ENCODE measurements at regions not wholly inside any gene's neighbourhood (a gene's known extent, or its start where the extent isn't known, plus 50 kb on each side); places are given as distances from the start of the nearest gene placed in this dataset.

DNA sequence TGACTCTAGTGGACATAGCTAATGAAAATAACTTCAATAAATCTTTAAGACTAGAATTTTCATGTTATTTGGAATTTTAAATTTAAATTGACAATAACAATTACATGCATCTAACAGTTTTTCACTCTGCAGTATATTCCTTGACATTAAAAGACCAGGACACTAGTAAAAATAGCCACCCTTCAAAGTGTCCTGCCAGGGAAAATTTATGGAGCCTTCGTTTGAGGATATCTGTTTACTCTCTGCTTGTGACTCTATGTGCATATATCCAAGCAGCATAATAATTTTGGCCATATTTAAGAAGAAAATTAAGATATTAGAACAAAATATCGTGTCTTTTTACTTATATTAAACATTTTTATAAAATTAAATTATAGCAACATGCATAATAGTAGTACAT, 58.8 kb upstream of the NKAIN2 start:
- Histone ChIP-seq H2AFZ (ENCODE audit: low read depth, low read length) (no peak overlapping the region), H3K27ac (ENCODE audit: low read length) (no peak overlapping the region), H3F3A (ENCODE audit: insufficient read depth, low read length, poor library complexity, severe bottlenecking) (no peaks in the 10 kb centered on the region), H3K27me3 (ENCODE audit: insufficient read depth, low read depth, low read length) (no peaks in the 10 kb centered on the region), H3K9ac (ENCODE audit: low read length) (no peak overlapping the region), H3K9me3 (ENCODE audit: low read length) (no peaks in the 10 kb centered on the region), H3K36me3 (ENCODE audit: insufficient read depth, low read length) (no peaks in the 10 kb centered on the region), H4K20me1 (ENCODE audit: insufficient read depth) (no peaks in the 10 kb centered on the region), H3K4me3 (ENCODE audit: low read length) (no peak overlapping the region), H3K79me2 (replicated peaks; ENCODE audit: insufficient read depth, low read length) (no peaks in the 10 kb centered on the region), H3K9me2 (ENCODE audit: insufficient read depth, low read length) (no peaks in the 10 kb centered on the region), H3K4me2 (ENCODE audit: low read length) (no peak overlapping the region)
- TF ChIP-seq TAF1 (IDR thresholded peaks at IDR 0.05; ENCODE audit: low read depth): no peak
- no peak for TF ChIP-seq MXI1 (conservative IDR thresholded peaks at IDR 0.05; ENCODE audit: poor library complexity, severe bottlenecking)
- TF ChIP-seq EZH2 (IDR thresholded peaks at IDR 0.05; ENCODE audit: borderline replicate concordance, insufficient read depth, low read length, poor library complexity, severe bottlenecking): no peak
- no peak for TF ChIP-seq REST (IDR thresholded peaks at IDR 0.05; ENCODE audit: borderline replicate concordance)
- TF ChIP-seq CTCF (IDR thresholded peaks at IDR 0.05; ENCODE audit: poor library complexity, severe bottlenecking): no peak
- TF ChIP-seq RAD21 (conservative IDR thresholded peaks at IDR 0.05): no peak

GRCh38 chr6:123742626-123743025, 61.0 kb upstream of the NKAIN2 start:
- Histone ChIP-seq H3K27ac (ENCODE audit: low read length) (no peak overlapping the region), H4K20me1 (ENCODE audit: insufficient read depth) (no peaks in the 10 kb centered on the region), H3K9me3 (ENCODE audit: low read length) (no peaks in the 10 kb centered on the region), H3K4me2 (ENCODE audit: low read length) (no peak overlapping the region), H3K9me2 (ENCODE audit: insufficient read depth, low read length) (no peaks in the 10 kb centered on the region), H3K9ac (ENCODE audit: low read length) (no peak overlapping the region), H3K4me3 (ENCODE audit: low read length) (no peak overlapping the region), H3K79me2 (replicated peaks; ENCODE audit: insufficient read depth, low read length) (no peaks in the 10 kb centered on the region), H3K36me3 (ENCODE audit: insufficient read depth, low read length) (no peaks in the 10 kb centered on the region), H2AFZ (ENCODE audit: low read depth, low read length) (no peak overlapping the region), H3F3A (ENCODE audit: insufficient read depth, low read length, poor library complexity, severe bottlenecking) (no peaks in the 10 kb centered on the region), H3K27me3 (ENCODE audit: insufficient read depth, low read depth, low read length) (no peaks in the 10 kb centered on the region)
- peak; percentile 17 for TF ChIP-seq POLR2AphosphoS5 (IDR thresholded peaks at IDR 0.05)
- TF ChIP-seq RAD21 (conservative IDR thresholded peaks at IDR 0.05): no peak
- no peak for TF ChIP-seq CTCF (IDR thresholded peaks at IDR 0.05; ENCODE audit: poor library complexity, severe bottlenecking)
- TF ChIP-seq EZH2 (IDR thresholded peaks at IDR 0.05; ENCODE audit: borderline replicate concordance, insufficient read depth, low read length, poor library complexity, severe bottlenecking): no peak
- TF ChIP-seq MXI1 (conservative IDR thresholded peaks at IDR 0.05; ENCODE audit: poor library complexity, severe bottlenecking): no peak

All from neural cell (in vitro differentiated cells).